Omental fat pad (tissue), 3 donors: ENCODE measurements at regions not wholly inside any gene's neighbourhood (a gene's known extent, or its start where the extent isn't known, plus 50 kb on each side); places are given as distances from the start of the nearest gene placed in this dataset.

Source experiments
- ATAC-seq: fragments of 150-250 bp; one replicate; pipeline ENCODE4 v1.9.1; 2016; ENCODE audit warnings: mild to moderate bottlenecking, moderate library complexity; ENCODE audit not compliant: low FRiP score
- DNase-seq: peaks from one replicate; pipeline ENCODE4 v3.0.0-alpha.2; 2019; ENCODE audit warnings: low spot score
- TF ChIP-seq, protein P1 (sequence below), 3 donors: fragments of 450-650 bp; IDR thresholded peaks; one replicate each; pipeline ENCODE4 v1.5.1; 2016 to 2017; ENCODE audit warnings: antibody characterized with exemption in 3 of 3, mild to moderate bottlenecking in 3 of 3, moderate library complexity in 2 of 3

GRCh38 chr6:9986273-9986672 lies 428.6 kb downstream of the TFAP2A start:
- TF ChIP-seq, protein P1, sequence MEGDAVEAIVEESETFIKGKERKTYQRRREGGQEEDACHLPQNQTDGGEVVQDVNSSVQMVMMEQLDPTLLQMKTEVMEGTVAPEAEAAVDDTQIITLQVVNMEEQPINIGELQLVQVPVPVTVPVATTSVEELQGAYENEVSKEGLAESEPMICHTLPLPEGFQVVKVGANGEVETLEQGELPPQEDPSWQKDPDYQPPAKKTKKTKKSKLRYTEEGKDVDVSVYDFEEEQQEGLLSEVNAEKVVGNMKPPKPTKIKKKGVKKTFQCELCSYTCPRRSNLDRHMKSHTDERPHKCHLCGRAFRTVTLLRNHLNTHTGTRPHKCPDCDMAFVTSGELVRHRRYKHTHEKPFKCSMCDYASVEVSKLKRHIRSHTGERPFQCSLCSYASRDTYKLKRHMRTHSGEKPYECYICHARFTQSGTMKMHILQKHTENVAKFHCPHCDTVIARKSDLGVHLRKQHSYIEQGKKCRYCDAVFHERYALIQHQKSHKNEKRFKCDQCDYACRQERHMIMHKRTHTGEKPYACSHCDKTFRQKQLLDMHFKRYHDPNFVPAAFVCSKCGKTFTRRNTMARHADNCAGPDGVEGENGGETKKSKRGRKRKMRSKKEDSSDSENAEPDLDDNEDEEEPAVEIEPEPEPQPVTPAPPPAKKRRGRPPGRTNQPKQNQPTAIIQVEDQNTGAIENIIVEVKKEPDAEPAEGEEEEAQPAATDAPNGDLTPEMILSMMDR (IDR thresholded peaks at IDR 0.05): no peak
- no peak for ATAC-seq
- no peak for DNase-seq

GRCh38 chr6:9985481-9985880 lies 429.4 kb downstream of the TFAP2A start:
- DNase-seq (no peak), ATAC-seq (no peak)
- TF ChIP-seq, protein P1 (IDR thresholded peaks at IDR 0.05): no peak

DNA sequence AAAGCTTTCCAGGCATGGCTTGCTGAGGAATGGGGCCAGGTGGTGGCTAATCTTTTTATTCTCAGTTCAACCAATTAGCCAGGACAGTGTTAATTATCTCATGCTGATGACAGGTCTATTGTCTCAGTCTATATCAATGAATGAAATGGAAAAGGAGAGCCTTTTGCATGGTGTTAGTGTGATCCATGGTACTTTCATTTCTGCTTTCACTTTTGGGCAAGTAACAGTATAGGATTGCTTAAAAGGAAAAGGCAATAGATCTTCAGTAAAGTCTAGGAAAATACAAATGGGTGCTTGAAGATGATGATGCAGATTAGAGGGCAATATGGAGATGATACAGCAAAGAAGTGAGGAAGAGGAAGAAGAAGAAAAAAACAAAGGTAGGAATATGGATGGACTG lies 430.3 kb downstream of the TFAP2A start:
- no peak for ATAC-seq
- no peak for DNase-seq
- TF ChIP-seq, protein P1 (IDR thresholded peaks at IDR 0.05): no peak

GRCh38 chr6:9983168-9983567 lies 431.7 kb downstream of the TFAP2A start:
- TF ChIP-seq, protein P1 (IDR thresholded peaks at IDR 0.05): no peak
- DNase-seq (no peak), ATAC-seq (no peak)

DNA sequence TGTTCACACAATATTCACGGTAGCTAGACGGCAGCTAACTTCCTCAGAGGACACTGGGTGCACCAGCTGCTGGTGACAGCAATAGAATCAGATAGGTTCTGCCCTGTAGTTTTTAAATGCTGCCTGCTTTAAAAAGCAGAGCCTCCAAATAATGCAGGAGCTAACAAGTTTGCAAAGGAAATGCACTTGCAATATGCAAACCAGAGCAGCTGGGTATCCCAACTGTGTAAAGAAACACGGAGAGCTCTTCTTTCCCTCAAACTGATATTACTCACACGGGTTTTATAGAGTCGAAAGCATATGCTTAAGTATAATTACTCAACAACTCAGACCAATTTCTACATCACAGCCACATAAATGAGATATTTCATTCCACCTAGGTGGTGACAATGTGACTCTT lies 432.7 kb downstream of the TFAP2A start:
- no peak for DNase-seq
- TF ChIP-seq, protein P1 (IDR thresholded peaks at IDR 0.05): no peak
- ATAC-seq: no peak

DNA sequence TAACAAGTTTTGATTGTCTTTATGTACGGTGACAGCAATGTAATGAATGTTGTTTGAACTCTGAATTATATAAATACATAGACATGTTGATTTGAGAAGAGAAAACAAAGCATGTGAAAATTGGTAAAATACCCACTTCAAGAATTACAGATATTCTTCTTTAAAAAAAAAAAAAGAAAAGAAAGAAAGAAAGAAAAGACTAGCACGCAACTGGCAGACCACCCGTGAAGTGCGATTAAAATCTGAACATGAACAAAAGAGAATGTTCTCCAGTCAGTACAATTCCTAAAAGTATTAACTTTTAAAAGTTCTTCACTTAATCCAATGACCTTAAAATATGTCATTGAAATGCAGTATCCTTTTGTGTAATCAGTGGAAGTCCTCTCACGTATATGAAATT lies 434.9 kb downstream of the TFAP2A start:
- TF ChIP-seq, protein P1 (IDR thresholded peaks at IDR 0.05): no peak
- DNase-seq (no peak), ATAC-seq (no peak)

DNA sequence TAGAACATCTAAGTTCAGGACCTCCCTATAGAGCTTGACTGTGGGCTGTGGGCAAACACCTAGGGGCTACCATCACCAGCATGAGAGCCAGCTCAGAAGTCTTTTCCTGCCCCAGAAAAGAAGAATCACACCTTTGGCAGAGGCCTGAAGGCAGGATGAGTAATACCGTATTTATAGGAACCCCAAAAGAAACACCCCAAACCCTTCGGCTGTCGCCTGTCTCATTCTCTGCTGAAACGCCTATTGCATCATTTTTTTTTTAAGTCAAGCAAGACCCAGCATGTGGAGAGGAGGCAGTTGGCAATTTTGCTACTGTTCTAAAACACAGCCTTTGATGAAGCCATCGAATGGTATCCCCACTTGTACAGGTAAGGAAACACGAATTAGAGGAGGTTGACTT lies 436.4 kb downstream of the TFAP2A start:
- TF ChIP-seq, protein P1 (IDR thresholded peaks at IDR 0.05): no peak
- no peak for DNase-seq
- no peak for ATAC-seq
